AG10803 (cell line): ENCODE measurements at regions not wholly inside any gene's neighbourhood (a gene's known extent, or its start where the extent isn't known, plus 50 kb on each side); places are given as distances from the start of the nearest gene placed in this dataset.

Experiments
- DNase-seq: peaks from one replicate; pipeline ENCODE4 v3.0.0; 2010; ENCODE audit warnings: low read depth
- H3K4me3 ChIP-seq: 2 replicates; pipeline ENCODE4 v1.5.1; 2011; ENCODE audit warnings: mild to moderate bottlenecking, low read length, control low read depth
- TF ChIP-seq, protein P1 (sequence below): conservative IDR thresholded peaks from 2 replicates; pipeline ENCODE4 v1.5.1; 2011; ENCODE audit warnings: mild to moderate bottlenecking, low read length, control low read depth, inconsistent platforms

DNA sequence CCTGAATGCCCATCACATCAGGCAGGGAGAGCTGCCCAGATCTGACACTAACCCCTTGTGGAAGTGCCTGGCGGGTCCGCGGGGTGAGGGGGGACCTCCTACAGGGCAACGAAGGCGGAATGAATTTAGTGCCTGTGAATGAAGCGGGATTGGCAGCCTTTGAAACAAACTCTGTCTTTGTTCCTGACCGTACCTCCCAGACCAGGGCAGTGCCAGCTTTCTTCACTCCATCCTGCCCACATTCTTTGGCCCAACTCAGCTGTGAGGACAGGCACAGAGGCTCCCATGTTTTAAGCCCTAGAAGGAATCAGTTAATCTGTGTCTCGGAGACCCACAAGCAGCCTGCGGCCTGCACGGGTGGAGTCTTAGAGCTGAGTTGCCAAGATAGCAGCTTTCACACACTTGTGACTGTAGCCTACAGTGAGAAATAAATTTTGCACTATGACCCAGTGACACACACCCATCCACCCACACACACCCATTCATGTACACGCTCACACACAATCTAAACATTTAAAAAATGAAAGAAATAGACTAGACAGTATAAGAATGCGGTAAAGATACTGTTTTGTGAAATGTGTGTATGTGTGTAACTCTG is 60.1 kb upstream of the USP24 start:
- TF ChIP-seq, protein P1, sequence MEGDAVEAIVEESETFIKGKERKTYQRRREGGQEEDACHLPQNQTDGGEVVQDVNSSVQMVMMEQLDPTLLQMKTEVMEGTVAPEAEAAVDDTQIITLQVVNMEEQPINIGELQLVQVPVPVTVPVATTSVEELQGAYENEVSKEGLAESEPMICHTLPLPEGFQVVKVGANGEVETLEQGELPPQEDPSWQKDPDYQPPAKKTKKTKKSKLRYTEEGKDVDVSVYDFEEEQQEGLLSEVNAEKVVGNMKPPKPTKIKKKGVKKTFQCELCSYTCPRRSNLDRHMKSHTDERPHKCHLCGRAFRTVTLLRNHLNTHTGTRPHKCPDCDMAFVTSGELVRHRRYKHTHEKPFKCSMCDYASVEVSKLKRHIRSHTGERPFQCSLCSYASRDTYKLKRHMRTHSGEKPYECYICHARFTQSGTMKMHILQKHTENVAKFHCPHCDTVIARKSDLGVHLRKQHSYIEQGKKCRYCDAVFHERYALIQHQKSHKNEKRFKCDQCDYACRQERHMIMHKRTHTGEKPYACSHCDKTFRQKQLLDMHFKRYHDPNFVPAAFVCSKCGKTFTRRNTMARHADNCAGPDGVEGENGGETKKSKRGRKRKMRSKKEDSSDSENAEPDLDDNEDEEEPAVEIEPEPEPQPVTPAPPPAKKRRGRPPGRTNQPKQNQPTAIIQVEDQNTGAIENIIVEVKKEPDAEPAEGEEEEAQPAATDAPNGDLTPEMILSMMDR: no peak

DNA sequence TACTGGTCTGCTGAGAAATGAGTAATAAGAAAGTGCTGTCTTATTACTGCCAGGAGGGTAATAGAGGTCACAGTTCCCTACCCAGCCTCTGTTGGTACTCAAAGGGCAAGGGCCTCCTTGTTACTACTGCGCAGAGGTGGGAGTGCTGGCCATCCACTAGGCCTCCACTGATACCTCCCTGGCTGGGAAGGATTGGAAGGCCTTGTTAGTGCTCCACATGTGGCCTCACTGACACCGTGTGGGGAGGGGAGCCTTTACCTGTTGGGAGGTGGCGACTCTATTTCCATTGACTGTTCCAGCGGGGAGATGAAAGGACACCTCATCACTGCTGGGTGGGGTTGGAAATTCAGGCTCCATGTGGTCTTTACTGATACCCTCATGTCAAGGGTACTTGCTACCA is 57.8 kb upstream of the USP24 start:
- TF ChIP-seq, protein P1: no peak
- no peak for DNase-seq
- no peak overlapping the region for H3K4me3 ChIP-seq

More for the DNA sequence above, 60.1 kb upstream of the USP24 start:
- DNase-seq: peak; percentile 54
- H3K4me3 ChIP-seq: no peak overlapping the region
